GM12878 (cell line): ENCODE measurements at regions not wholly inside any gene's neighbourhood (a gene's known extent, or its start where the extent isn't known, plus 50 kb on each side); places are given as distances from the start of the nearest gene placed in this dataset.

Experiments used
- ATAC-seq: fragments of 200-7000 bp; cut with Tn5 transposase; 3 replicates; pipeline ENCODE4 v1.9.1; 2020; ENCODE audit warnings: mild to moderate bottlenecking, moderate library complexity
- BruUV-seq: library from RNA; stranded (reverse); fragments of 400-500 nt; replicated peaks from 2 replicates; lab custom pipeline; 2021; lab: Mats Ljungman, UMichigan
- CTCF ChIA-PET: fragments of 300-600 bp; sonication (Branson Sonifier 250); formaldehyde crosslinking; extraction: SDS; loops from one replicate; lab custom pipeline; 2021; ENCODE audit warnings: inconsistent platforms; lab: Yijun Ruan, JAX
- POLR2A ChIA-PET: fragments of 350-600 bp; formaldehyde crosslinking; extraction: SDS; loops from one replicate; lab custom pipeline; 2021; ENCODE audit warnings: inconsistent platforms; lab: Charles Lee
- RAD21 ChIA-PET: fragments of 300-600 bp; sonication (Branson Sonifier 250); formaldehyde crosslinking; loops from one replicate; lab custom pipeline; 2023; ENCODE audit warnings: antibody characterized with exemption; ENCODE audit not compliant: unreplicated experiment; lab: Charles Lee
- SMC1A ChIA-PET: fragments of 300-600 bp; sonication (Branson Sonifier 250); formaldehyde crosslinking; loops from one replicate; lab custom pipeline; 2023; ENCODE audit not compliant: unreplicated experiment, uncharacterized antibody; lab: Charles Lee
- DNase-seq: peaks from one replicate; pipeline ENCODE4 v3.0.0-alpha.2; 2011; ENCODE audit warnings: low read depth, low spot score
- FAIRE-seq: peaks from 3 replicates; lab custom pipeline; 2011; peaks lifted over from hg19 to GRCh38; lab: Jason Lieb, UNC
- H2AFZ ChIP-seq: 2 replicates; pipeline ENCODE4 v1.6.0; 2011; ENCODE audit warnings: low read depth, low read length, control low read depth; ENCODE audit not compliant: control insufficient read depth
- H3K27ac ChIP-seq: 2 replicates; pipeline ENCODE4 v1.5.1; 2011; ENCODE audit warnings: control low read depth; ENCODE audit not compliant: control insufficient read depth, insufficient read depth
- H3K27me3 ChIP-seq, 2 experiments: replicated peaks in 1 of 2; 2 replicates each; pipeline versions ENCODE4 v1.6.0 to v1.6.1; 2011; ENCODE audit warnings: low read length in 1 of 2; ENCODE audit not compliant: control insufficient read depth in 2 of 2, insufficient read depth in 2 of 2
- H3K36me3 ChIP-seq, 2 experiments: 2 replicates each; pipeline ENCODE4 v1.5.1; 2011; ENCODE audit warnings: low read length in 1 of 2; ENCODE audit not compliant: control insufficient read depth in 2 of 2, insufficient read depth in 2 of 2
- H3K4me1 ChIP-seq: 2 replicates; pipeline ENCODE4 v1.6.1; 2011; ENCODE audit warnings: mild to moderate bottlenecking, low read length, moderate library complexity, mixed read lengths; ENCODE audit not compliant: control insufficient read depth, insufficient read depth
- H3K4me2 ChIP-seq: 2 replicates; pipeline ENCODE4 v1.6.0; 2011; ENCODE audit warnings: control low read depth; ENCODE audit not compliant: control insufficient read depth, insufficient read depth
- H3K4me3 ChIP-seq: fragments of 200-600 bp; sonication (generic); 2 replicates; pipeline ENCODE4 v1.5.1; 2016
- H3K79me2 ChIP-seq: 2 replicates; pipeline ENCODE4 v1.6.0; 2011; ENCODE audit warnings: low read length; ENCODE audit not compliant: control insufficient read depth, insufficient read depth
- H3K9ac ChIP-seq: 2 replicates; pipeline ENCODE4 v1.8.0; 2011; ENCODE audit warnings: low read length, control low read depth, mixed read lengths; ENCODE audit not compliant: control insufficient read depth, insufficient read depth
- H3K9me3 ChIP-seq: replicated peaks from 3 replicates; pipeline ENCODE4 v1.5.1; 2011; ENCODE audit warnings: mild to moderate bottlenecking, low read length; ENCODE audit not compliant: control insufficient read depth, insufficient read depth
- H4K20me1 ChIP-seq: 2 replicates; pipeline ENCODE4 v1.6.0; 2011; ENCODE audit not compliant: control insufficient read depth, insufficient read depth
- CBX5 ChIP-seq: sonication (generic); IDR thresholded peaks from 2 replicates; pipeline ENCODE4 v1.6.1; 2016; ENCODE audit warnings: low read depth, moderate library complexity, mild to moderate bottlenecking, inconsistent platforms
- RUNX3 ChIP-seq: IDR thresholded peaks from 2 replicates; pipeline ENCODE4 v1.6.1; 2012; ENCODE audit warnings: low read length, inconsistent platforms
- ZNF24 ChIP-seq: fragments of 450-650 bp; IDR thresholded peaks from 2 replicates; pipeline ENCODE4 v1.6.1; 2017; ENCODE audit warnings: antibody characterized with exemption, mild to moderate bottlenecking
- WGBS: methylation state at CpG from one replicate; pipeline ENCODE4 v1.1.6; 2016; ENCODE audit warnings: low lambda C conversion rate; ENCODE audit not compliant: insufficient replicate concordance, insufficient coverage; ENCODE audit errors: missing lambda C conversion rate; 5-methylcytosine and 5-hydroxymethylcytosine counted together
- in situ Hi-C: fragments of 300-500 bp; cut with MboI; formaldehyde crosslinking; loops from 9 replicates; pipeline ENCODE4 v1.14.3; 2018; ENCODE audit warnings: mixed read lengths
- intact Hi-C: fragments of 100-400 bp; cut with micrococcal nuclease; formaldehyde crosslinking; loops from one replicate; pipeline ENCODE4 v1.14.2; 2022; ENCODE audit not compliant: unreplicated experiment
- TF ChIP-seq, protein P1 (sequence below): IDR thresholded peaks from 2 replicates; pipeline ENCODE4 v1.6.1; 2012; ENCODE audit warnings: low read depth, low read length, improper control_type of control experiment
- TF ChIP-seq, protein P2 (sequence below): fragments of 450-650 bp; conservative IDR thresholded peaks from 2 replicates; pipeline ENCODE4 v1.6.1; 2017; ENCODE audit warnings: mild to moderate bottlenecking, moderate library complexity
- TF ChIP-seq, protein P3 (sequence below): IDR thresholded peaks from 2 replicates; pipeline ENCODE4 v1.6.1; 2011; ENCODE audit warnings: borderline replicate concordance, low read depth, mild to moderate bottlenecking, moderate library complexity, mixed read lengths, low read length; ENCODE audit not compliant: insufficient read depth; ENCODE audit errors: extremely low read length
- TF ChIP-seq, protein P4 (sequence below): fragments of 450-650 bp; formaldehyde crosslinking; IDR thresholded peaks from 2 replicates; pipeline ENCODE4 v1.4.0; 2020; ENCODE audit warnings: mild to moderate bottlenecking, moderate library complexity

DNA sequence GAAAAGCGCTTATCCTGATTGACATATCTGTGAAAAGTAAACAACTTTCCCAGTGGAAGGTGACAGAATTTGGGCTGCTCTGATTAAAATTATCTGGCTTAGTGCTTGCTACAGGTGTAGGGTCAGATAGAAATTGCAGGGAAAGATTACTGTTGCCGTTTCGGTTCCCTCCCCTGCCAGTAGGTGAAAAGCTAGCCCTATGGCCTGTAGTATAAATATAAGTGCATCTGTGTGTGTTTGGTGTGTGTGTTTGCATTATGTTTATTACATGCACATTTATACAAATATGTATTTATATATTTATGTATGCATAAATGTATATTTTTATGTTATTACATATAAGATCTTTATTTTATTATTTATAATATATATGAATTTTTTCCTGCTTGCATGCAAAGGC is 72.3 kb upstream of the VOPP1 start:
- H3K9me3 ChIP-seq = no peaks in the 10 kb centered on the region; the same call in 2 of the 3 replicates
- intact Hi-C loops = loop anchor here (5.0 kb wide), 1 partner anchor 78 kb away; no protein-coding TSS in a partner anchor
- 81% methylated on average over 3 of the region's 3 CpGs for WGBS

More for the DNA sequence above, 72.3 kb upstream of the VOPP1 start:
- H4K20me1 ChIP-seq = no peaks in the 10 kb centered on the region
- TF ChIP-seq, protein P1, sequence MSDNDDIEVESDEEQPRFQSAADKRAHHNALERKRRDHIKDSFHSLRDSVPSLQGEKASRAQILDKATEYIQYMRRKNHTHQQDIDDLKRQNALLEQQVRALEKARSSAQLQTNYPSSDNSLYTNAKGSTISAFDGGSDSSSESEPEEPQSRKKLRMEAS = no peak
- TF ChIP-seq, protein P2, sequence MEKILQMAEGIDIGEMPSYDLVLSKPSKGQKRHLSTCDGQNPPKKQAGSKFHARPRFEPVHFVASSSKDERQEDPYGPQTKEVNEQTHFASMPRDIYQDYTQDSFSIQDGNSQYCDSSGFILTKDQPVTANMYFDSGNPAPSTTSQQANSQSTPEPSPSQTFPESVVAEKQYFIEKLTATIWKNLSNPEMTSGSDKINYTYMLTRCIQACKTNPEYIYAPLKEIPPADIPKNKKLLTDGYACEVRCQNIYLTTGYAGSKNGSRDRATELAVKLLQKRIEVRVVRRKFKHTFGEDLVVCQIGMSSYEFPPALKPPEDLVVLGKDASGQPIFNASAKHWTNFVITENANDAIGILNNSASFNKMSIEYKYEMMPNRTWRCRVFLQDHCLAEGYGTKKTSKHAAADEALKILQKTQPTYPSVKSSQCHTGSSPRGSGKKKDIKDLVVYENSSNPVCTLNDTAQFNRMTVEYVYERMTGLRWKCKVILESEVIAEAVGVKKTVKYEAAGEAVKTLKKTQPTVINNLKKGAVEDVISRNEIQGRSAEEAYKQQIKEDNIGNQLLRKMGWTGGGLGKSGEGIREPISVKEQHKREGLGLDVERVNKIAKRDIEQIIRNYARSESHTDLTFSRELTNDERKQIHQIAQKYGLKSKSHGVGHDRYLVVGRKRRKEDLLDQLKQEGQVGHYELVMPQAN = no peak
- TF ChIP-seq ZNF24 (no peak), RUNX3 (no peak), CBX5 (no peak)
- TF ChIP-seq, protein P3, sequence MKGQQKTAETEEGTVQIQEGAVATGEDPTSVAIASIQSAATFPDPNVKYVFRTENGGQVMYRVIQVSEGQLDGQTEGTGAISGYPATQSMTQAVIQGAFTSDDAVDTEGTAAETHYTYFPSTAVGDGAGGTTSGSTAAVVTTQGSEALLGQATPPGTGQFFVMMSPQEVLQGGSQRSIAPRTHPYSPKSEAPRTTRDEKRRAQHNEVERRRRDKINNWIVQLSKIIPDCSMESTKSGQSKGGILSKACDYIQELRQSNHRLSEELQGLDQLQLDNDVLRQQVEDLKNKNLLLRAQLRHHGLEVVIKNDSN = no peak
- TF ChIP-seq, protein P4, sequence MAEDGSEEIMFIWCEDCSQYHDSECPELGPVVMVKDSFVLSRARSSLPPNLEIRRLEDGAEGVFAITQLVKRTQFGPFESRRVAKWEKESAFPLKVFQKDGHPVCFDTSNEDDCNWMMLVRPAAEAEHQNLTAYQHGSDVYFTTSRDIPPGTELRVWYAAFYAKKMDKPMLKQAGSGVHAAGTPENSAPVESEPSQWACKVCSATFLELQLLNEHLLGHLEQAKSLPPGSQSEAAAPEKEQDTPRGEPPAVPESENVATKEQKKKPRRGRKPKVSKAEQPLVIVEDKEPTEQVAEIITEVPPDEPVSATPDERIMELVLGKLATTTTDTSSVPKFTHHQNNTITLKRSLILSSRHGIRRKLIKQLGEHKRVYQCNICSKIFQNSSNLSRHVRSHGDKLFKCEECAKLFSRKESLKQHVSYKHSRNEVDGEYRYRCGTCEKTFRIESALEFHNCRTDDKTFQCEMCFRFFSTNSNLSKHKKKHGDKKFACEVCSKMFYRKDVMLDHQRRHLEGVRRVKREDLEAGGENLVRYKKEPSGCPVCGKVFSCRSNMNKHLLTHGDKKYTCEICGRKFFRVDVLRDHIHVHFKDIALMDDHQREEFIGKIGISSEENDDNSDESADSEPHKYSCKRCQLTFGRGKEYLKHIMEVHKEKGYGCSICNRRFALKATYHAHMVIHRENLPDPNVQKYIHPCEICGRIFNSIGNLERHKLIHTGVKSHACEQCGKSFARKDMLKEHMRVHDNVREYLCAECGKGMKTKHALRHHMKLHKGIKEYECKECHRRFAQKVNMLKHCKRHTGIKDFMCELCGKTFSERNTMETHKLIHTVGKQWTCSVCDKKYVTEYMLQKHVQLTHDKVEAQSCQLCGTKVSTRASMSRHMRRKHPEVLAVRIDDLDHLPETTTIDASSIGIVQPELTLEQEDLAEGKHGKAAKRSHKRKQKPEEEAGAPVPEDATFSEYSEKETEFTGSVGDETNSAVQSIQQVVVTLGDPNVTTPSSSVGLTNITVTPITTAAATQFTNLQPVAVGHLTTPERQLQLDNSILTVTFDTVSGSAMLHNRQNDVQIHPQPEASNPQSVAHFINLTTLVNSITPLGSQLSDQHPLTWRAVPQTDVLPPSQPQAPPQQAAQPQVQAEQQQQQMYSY (CRISPR knock-in tag) = no peak
- in situ Hi-C loops = loop anchor here (5.0 kb wide), 1 partner anchor 428 kb away; no protein-coding TSS in a partner anchor
- ChIA-PET POLR2A (no interaction called here), CTCF (no interaction called here), RAD21 (no interaction called here), SMC1A (no interaction called here)
- DNase-seq (no peak), FAIRE-seq (no peak), ATAC-seq (no peak)
- no peak overlapping the region for H3K4me3 ChIP-seq
- H2AFZ ChIP-seq = no peak overlapping the region
- H3K27me3 ChIP-seq = no peaks in the 10 kb centered on the region
- no peak overlapping the region for H3K4me2 ChIP-seq
- BruUV-seq = no TSS peak
- no peaks in the 10 kb centered on the region for H3K79me2 ChIP-seq
- peaks cover 3% of the 10 kb centered on the region for H3K4me1 ChIP-seq
- H3K9ac ChIP-seq = no peak overlapping the region
- H3K36me3 ChIP-seq = no peaks in the 10 kb centered on the region
- H3K27ac ChIP-seq = no peak overlapping the region
